Astrocyte (in vitro differentiated cells and primary cell): ENCODE measurements at regions not wholly inside any gene's neighbourhood (a gene's known extent, or its start where the extent isn't known, plus 50 kb on each side); places are given as distances from the start of the nearest gene placed in this dataset.

Source experiments
- CTCF ChIP-seq: IDR thresholded peaks from 2 replicates; pipeline ENCODE4 v1.5.1; 2011; ENCODE audit warnings: low read depth, mild to moderate bottlenecking, inconsistent platforms, low read length, moderate library complexity; ENCODE audit not compliant: insufficient read depth
- EZH2 ChIP-seq: IDR thresholded peaks from 2 replicates; pipeline ENCODE4 v1.6.1; 2012; ENCODE audit warnings: mild to moderate bottlenecking, low read length, inconsistent platforms; ENCODE audit not compliant: insufficient read depth

GRCh38 chr2:163207693-163208370 lies 369.3 kb upstream of the KCNH7 start:
- TF ChIP-seq CTCF: no peak
- no peak for TF ChIP-seq EZH2
